DOHH2 (cell line): ENCODE measurements at regions not wholly inside any gene's neighbourhood (a gene's known extent, or its start where the extent isn't known, plus 50 kb on each side); places are given as distances from the start of the nearest gene placed in this dataset.

ENCODE experiments used
- CTCF ChIP-seq: fragments of 200-600 bp; sonication (generic); IDR thresholded peaks from one replicate; pipeline ENCODE4 v1.5.1; 2014; ENCODE audit warnings: antibody characterized with exemption, mild to moderate bottlenecking, low read depth, low read length; ENCODE audit not compliant: poor library complexity, severe bottlenecking
- EZH2phosphoT487 ChIP-seq: fragments of 200-600 bp; sonication (generic); IDR thresholded peaks from 2 replicates; pipeline ENCODE4 v1.6.1; 2017; ENCODE audit warnings: borderline replicate concordance, mild to moderate bottlenecking, antibody characterized with exemption, low read length, moderate library complexity, mixed read lengths

GRCh38 chr10:65838811-65839210 lies 1087.0 kb upstream of the LRRTM3 start:
- TF ChIP-seq CTCF = no peak
- TF ChIP-seq EZH2phosphoT487 = no peak
